HCT116 (cell line): ENCODE measurements at regions not wholly inside any gene's neighbourhood (a gene's known extent, or its start where the extent isn't known, plus 50 kb on each side); places are given as distances from the start of the nearest gene placed in this dataset.

ENCODE experiments used
- ATAC-seq: fragments of 200-7000 bp; cut with Tn5 transposase; 2 replicates; pipeline ENCODE4 v1.9.1; 2020; ENCODE audit warnings: mild to moderate bottlenecking, moderate library complexity
- BruUV-seq: library from RNA; stranded (reverse); fragments of 400-500 nt; replicated peaks from 2 replicates; lab custom pipeline; 2021; lab: Mats Ljungman, UMichigan
- CTCF ChIA-PET: fragments of 300-600 bp; sonication (Branson Sonifier 250); formaldehyde crosslinking; loops from one replicate; lab custom pipeline; 2021; ENCODE audit warnings: antibody characterized with exemption; lab: Charles Lee
- POLR2A ChIA-PET: fragments of 300-600, 350-600 bp; sonication (Branson Sonifier 250); formaldehyde crosslinking; loops from one replicate; lab custom pipeline; 2021; ENCODE audit warnings: antibody characterized with exemption; lab: Charles Lee
- RAD21 ChIA-PET, 2 experiments: fragments of 300-600 bp; sonication (Branson Sonifier 250); formaldehyde crosslinking; loops; one replicate each; lab custom pipeline; 2023; ENCODE audit warnings: low total read pairs in 2 of 2; ENCODE audit not compliant: uncharacterized antibody in 2 of 2, unreplicated experiment in 2 of 2, low non-redundant PET in 1 of 2; lab: Charles Lee
- DNase-seq: peaks from one replicate; pipeline ENCODE4 v3.0.0-alpha.2; 2010; ENCODE audit warnings: low read depth, low spot score
- H2AFZ ChIP-seq: fragments of 200-600 bp; shearing (Covaris generic), sonication (generic); 2 replicates; pipeline ENCODE4 v1.6.1; 2017; ENCODE audit warnings: low read depth, mixed run types, mixed read lengths, antibody characterized with exemption, low read length; ENCODE audit not compliant: poor library complexity, severe bottlenecking
- H3K27ac ChIP-seq: 2 replicates; pipeline ENCODE4 v1.5.1; 2012; ENCODE audit warnings: low read depth, low read length
- H3K27me3 ChIP-seq: fragments of 200-600 bp; sonication (generic); 2 replicates; pipeline ENCODE4 v1.6.1; 2016; ENCODE audit warnings: mixed run types, low read length, mixed read lengths; ENCODE audit not compliant: insufficient read depth
- H3K36me3 ChIP-seq, 2 experiments: fragments of 200-500 bp in 1 of 2; fragments of 200-600 bp in 1 of 2; sonication (Bioruptor generic) in 1 of 2; sonication (generic) in 1 of 2; 2 replicates each; pipeline versions ENCODE4 v1.5.1 to v1.6.1; 2014 to 2016; ENCODE audit warnings: low read length in 2 of 2, inconsistent platforms in 1 of 2, mixed read lengths in 1 of 2, mixed run types in 1 of 2; ENCODE audit not compliant: insufficient read depth in 2 of 2, control insufficient read depth in 1 of 2
- H3K4me1 ChIP-seq, 2 experiments: fragments of 200-600 bp in 1 of 2; sonication (generic) in 1 of 2; 2 replicates each; pipeline versions ENCODE4 v1.5.1 to v1.6.1; 2012 to 2017; ENCODE audit warnings: low read length in 2 of 2, inconsistent platforms in 1 of 2, mild to moderate bottlenecking in 1 of 2, mixed read lengths in 1 of 2, mixed run types in 1 of 2, moderate library complexity in 1 of 2; ENCODE audit not compliant: insufficient read depth in 2 of 2, control insufficient read depth in 1 of 2
- H3K4me2 ChIP-seq: fragments of 200-600 bp; sonication (generic); 2 replicates; pipeline ENCODE4 v1.6.1; 2017; ENCODE audit warnings: mixed run types, low read length, mixed read lengths
- H3K4me3 ChIP-seq, 2 experiments: fragments of 200-600 bp in 1 of 2; sonication (generic) in 1 of 2; replicated peaks in 1 of 2; 2 replicates each; pipeline ENCODE4 v1.5.1; 2011 to 2016; ENCODE audit warnings: low read length in 2 of 2, control low read depth in 1 of 2, low read depth in 1 of 2, mild to moderate bottlenecking in 1 of 2, mixed read lengths in 1 of 2, mixed run types in 1 of 2
- H3K79me2 ChIP-seq: fragments of 200-600 bp; sonication (generic); 2 replicates; pipeline ENCODE4 v1.6.1; 2017; ENCODE audit warnings: mild to moderate bottlenecking, mixed run types, low read length, moderate library complexity, mixed read lengths; ENCODE audit not compliant: insufficient read depth
- H3K9ac ChIP-seq: fragments of 200-600 bp; sonication (generic); 2 replicates; pipeline ENCODE4 v1.6.1; 2016; ENCODE audit warnings: low read length, mixed read lengths
- H3K9me2 ChIP-seq: fragments of 200-600 bp; sonication (generic), shearing (Covaris generic); 2 replicates; pipeline ENCODE4 v1.6.1; 2017; ENCODE audit warnings: mixed run types, mild to moderate bottlenecking, moderate library complexity; ENCODE audit not compliant: insufficient read depth
- H3K9me3 ChIP-seq, 2 experiments: fragments of 200-500 bp in 1 of 2; fragments of 200-600 bp in 1 of 2; sonication (Bioruptor generic) in 1 of 2; sonication (generic) in 1 of 2; 2 replicates each; pipeline ENCODE4 v1.6.1; 2014 to 2017; ENCODE audit warnings: low read length in 2 of 2, mixed read lengths in 2 of 2, inconsistent platforms in 1 of 2, low read depth in 1 of 2, mild to moderate bottlenecking in 1 of 2, mixed run types in 1 of 2, moderate library complexity in 1 of 2; ENCODE audit not compliant: control insufficient read depth in 1 of 2, insufficient read depth in 1 of 2
- H4K20me1 ChIP-seq: fragments of 200-600 bp; sonication (generic), shearing (Covaris generic); 2 replicates; pipeline ENCODE4 v1.6.1; 2017; ENCODE audit warnings: mixed run types, mild to moderate bottlenecking, moderate library complexity; ENCODE audit not compliant: insufficient read depth
- CBX3 ChIP-seq: IDR thresholded peaks from 2 replicates; pipeline ENCODE4 v1.6.1; 2012; ENCODE audit warnings: low read depth
- CEBPB ChIP-seq: IDR thresholded peaks from 2 replicates; pipeline ENCODE4 v1.6.1; 2012; ENCODE audit warnings: low read depth
- EGR1 ChIP-seq: IDR thresholded peaks from 2 replicates; pipeline ENCODE4 v1.6.1; 2012; ENCODE audit warnings: low read depth
- ELF1 ChIP-seq: IDR thresholded peaks from 2 replicates; pipeline ENCODE4 v1.6.1; 2012; ENCODE audit warnings: low read depth, borderline replicate concordance
- EZH2phosphoT487 ChIP-seq: fragments of 200-600 bp; IDR thresholded peaks from 2 replicates; pipeline ENCODE4 v1.6.1; 2018; ENCODE audit warnings: antibody characterized with exemption, borderline replicate concordance
- FOSL1 ChIP-seq: IDR thresholded peaks from 2 replicates; pipeline ENCODE4 v1.6.1; 2012; ENCODE audit warnings: low read depth
- JUND ChIP-seq: IDR thresholded peaks from 2 replicates; pipeline ENCODE4 v1.6.1; 2012
- POLR2A ChIP-seq: IDR thresholded peaks from 2 replicates; pipeline ENCODE4 v1.7.0; 2011; ENCODE audit warnings: borderline replicate concordance; ENCODE audit not compliant: insufficient read depth, insufficient read length; ENCODE audit errors: extremely low read depth
- RAD21 ChIP-seq: IDR thresholded peaks from 2 replicates; pipeline ENCODE4 v1.6.1; 2012; ENCODE audit warnings: low read depth, mild to moderate bottlenecking
- SP1 ChIP-seq: IDR thresholded peaks from 2 replicates; pipeline ENCODE4 v1.6.1; 2012; ENCODE audit warnings: low read depth
- SRF ChIP-seq: IDR thresholded peaks from 2 replicates; pipeline ENCODE4 v1.6.1; 2012; ENCODE audit warnings: low read depth
- TCF7L2 ChIP-seq: IDR thresholded peaks from 2 replicates; pipeline ENCODE4 v1.7.0; 2011; ENCODE audit warnings: borderline replicate concordance, inconsistent platforms; ENCODE audit not compliant: insufficient read depth, insufficient read length; ENCODE audit errors: extremely low read depth
- YY1 ChIP-seq: IDR thresholded peaks from 2 replicates; pipeline ENCODE4 v1.6.1; 2011; ENCODE audit warnings: low read length, low read depth, moderate library complexity, mild to moderate bottlenecking; ENCODE audit not compliant: insufficient replicate concordance; ENCODE audit errors: extremely low read depth
- ZFX ChIP-seq: fragments of 450-650 bp; IDR thresholded peaks from 2 replicates; pipeline ENCODE4 v1.6.1; 2017
- ZNF274 ChIP-seq: fragments of 200-500 bp; sonication (Bioruptor generic); IDR thresholded peaks from 2 replicates; pipeline ENCODE4 v1.6.1; 2014; ENCODE audit warnings: mild to moderate bottlenecking, low read depth, low read length, inconsistent platforms
- intact Hi-C: fragments of 100-400 bp; cut with micrococcal nuclease; formaldehyde crosslinking; loops from 2 replicates; pipeline ENCODE4 v1.10.0; 2022
- TF ChIP-seq, protein P1 (sequence below): IDR thresholded peaks from 2 replicates; pipeline ENCODE4 v1.6.1; 2012; ENCODE audit warnings: low read depth
- TF ChIP-seq, protein P2 (sequence below), 3 experiments: fragments of 200-600 bp in 1 of 3; sonication (generic) in 1 of 3; IDR thresholded peaks in 2 of 3; conservative IDR thresholded peaks in 1 of 3; 2 replicates each; pipeline ENCODE4 v1.5.1; 2012 to 2017; ENCODE audit warnings: low read depth in 2 of 3, low read length in 2 of 3, antibody characterized with exemption in 1 of 3, borderline replicate concordance in 1 of 3, control low read depth in 1 of 3, mild to moderate bottlenecking in 1 of 3, mixed read lengths in 1 of 3, mixed run types in 1 of 3, moderate library complexity in 1 of 3; ENCODE audit not compliant: insufficient read depth in 1 of 3
- TF ChIP-seq, protein P3 (sequence below): IDR thresholded peaks from 2 replicates; pipeline ENCODE4 v1.6.1; 2012

DNA sequence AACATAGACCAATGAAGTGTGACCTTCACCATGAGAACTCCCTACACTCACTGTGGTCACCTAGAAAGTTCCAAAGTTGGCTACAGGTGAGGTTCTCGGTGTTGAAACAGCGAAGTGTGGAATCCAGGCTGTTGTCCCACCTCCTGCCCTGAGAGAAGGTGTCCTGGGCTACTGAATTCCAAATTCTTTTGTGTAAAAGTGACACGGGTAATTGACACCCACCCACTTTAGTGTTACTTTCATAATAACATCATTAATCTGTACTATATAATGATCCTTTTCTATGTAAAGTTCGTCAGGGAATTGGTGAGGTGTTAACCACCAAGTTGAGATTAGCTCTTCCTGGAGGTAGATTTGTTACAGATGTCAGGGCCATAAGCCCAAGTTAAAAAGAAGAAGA, 690.7 kb downstream of the RWDD3 start (continued):
- TF ChIP-seq, protein P1, sequence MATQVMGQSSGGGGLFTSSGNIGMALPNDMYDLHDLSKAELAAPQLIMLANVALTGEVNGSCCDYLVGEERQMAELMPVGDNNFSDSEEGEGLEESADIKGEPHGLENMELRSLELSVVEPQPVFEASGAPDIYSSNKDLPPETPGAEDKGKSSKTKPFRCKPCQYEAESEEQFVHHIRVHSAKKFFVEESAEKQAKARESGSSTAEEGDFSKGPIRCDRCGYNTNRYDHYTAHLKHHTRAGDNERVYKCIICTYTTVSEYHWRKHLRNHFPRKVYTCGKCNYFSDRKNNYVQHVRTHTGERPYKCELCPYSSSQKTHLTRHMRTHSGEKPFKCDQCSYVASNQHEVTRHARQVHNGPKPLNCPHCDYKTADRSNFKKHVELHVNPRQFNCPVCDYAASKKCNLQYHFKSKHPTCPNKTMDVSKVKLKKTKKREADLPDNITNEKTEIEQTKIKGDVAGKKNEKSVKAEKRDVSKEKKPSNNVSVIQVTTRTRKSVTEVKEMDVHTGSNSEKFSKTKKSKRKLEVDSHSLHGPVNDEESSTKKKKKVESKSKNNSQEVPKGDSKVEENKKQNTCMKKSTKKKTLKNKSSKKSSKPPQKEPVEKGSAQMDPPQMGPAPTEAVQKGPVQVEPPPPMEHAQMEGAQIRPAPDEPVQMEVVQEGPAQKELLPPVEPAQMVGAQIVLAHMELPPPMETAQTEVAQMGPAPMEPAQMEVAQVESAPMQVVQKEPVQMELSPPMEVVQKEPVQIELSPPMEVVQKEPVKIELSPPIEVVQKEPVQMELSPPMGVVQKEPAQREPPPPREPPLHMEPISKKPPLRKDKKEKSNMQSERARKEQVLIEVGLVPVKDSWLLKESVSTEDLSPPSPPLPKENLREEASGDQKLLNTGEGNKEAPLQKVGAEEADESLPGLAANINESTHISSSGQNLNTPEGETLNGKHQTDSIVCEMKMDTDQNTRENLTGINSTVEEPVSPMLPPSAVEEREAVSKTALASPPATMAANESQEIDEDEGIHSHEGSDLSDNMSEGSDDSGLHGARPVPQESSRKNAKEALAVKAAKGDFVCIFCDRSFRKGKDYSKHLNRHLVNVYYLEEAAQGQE = no peak
- TF ChIP-seq EGR1 = no peak
- no peak for TF ChIP-seq JUND
- TF ChIP-seq, all 23 proteins: peak for 0

DNA sequence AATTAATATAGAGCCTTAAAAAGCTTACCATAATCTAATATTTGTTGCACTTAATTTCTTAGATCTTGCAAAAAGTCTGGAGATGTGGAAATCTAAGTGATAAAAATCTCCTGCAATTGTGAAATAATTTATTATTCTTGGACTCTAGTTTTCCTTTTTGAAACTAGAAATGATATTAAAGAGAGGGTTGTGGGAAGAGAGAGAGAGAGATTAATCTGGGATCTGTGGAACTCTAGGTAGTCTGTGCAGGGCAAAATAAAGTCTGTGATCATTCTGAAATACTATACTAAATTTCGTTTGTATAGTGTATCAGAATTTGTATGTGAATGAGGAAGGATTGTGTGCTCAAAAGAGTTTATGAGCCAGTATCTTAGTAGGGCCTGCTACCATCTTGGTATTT, 692.3 kb downstream of the RWDD3 start:
- Histone ChIP-seq H3K4me3 (no peak overlapping the region), H3K27ac (no peak overlapping the region), H3K27me3 (no peaks in the 10 kb centered on the region), H4K20me1 (no peaks in the 10 kb centered on the region), H3K36me3 (no peaks in the 10 kb centered on the region), H2AFZ (no peak overlapping the region), H3K9me2 (no peaks in the 10 kb centered on the region), H3K79me2 (no peaks in the 10 kb centered on the region), H3K4me2 (no peak overlapping the region), H3K9me3 (no peaks in the 10 kb centered on the region), H3K4me1 (no peaks in the 10 kb centered on the region), H3K9ac (no peak overlapping the region)
- ATAC-seq (no peak), DNase-seq (no peak)
- ChIA-PET CTCF (no interaction called here), RAD21 (no interaction called here), POLR2A (no interaction called here)
- no TSS peak for BruUV-seq
- no peak for TF ChIP-seq CEBPB
- no peak for TF ChIP-seq ELF1
- TF ChIP-seq, protein P2, sequence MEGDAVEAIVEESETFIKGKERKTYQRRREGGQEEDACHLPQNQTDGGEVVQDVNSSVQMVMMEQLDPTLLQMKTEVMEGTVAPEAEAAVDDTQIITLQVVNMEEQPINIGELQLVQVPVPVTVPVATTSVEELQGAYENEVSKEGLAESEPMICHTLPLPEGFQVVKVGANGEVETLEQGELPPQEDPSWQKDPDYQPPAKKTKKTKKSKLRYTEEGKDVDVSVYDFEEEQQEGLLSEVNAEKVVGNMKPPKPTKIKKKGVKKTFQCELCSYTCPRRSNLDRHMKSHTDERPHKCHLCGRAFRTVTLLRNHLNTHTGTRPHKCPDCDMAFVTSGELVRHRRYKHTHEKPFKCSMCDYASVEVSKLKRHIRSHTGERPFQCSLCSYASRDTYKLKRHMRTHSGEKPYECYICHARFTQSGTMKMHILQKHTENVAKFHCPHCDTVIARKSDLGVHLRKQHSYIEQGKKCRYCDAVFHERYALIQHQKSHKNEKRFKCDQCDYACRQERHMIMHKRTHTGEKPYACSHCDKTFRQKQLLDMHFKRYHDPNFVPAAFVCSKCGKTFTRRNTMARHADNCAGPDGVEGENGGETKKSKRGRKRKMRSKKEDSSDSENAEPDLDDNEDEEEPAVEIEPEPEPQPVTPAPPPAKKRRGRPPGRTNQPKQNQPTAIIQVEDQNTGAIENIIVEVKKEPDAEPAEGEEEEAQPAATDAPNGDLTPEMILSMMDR (IDR thresholded peaks at IDR 0.05 in 2 of 3, conservative IDR thresholded peaks at IDR 0.05 in 1 of 3; ENCODE audit: borderline replicate concordance in 1 of 3, insufficient read depth in 1 of 3, low read depth in 2 of 3, low read length in 2 of 3) = no peak
- TF ChIP-seq, protein P3, sequence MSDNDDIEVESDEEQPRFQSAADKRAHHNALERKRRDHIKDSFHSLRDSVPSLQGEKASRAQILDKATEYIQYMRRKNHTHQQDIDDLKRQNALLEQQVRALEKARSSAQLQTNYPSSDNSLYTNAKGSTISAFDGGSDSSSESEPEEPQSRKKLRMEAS = no peak
- TF ChIP-seq YY1 = no peak
- no peak for TF ChIP-seq ZFX
- no peak for TF ChIP-seq CBX3
- TF ChIP-seq JUND = no peak
- no peak for TF ChIP-seq EZH2phosphoT487
- TF ChIP-seq EGR1 = no peak
- TF ChIP-seq SRF = no peak
- no peak for TF ChIP-seq TCF7L2
- TF ChIP-seq SP1 = no peak
- TF ChIP-seq FOSL1 = no peak
- no peak for TF ChIP-seq POLR2A
- no peak for TF ChIP-seq RAD21
- TF ChIP-seq, protein P1 = no peak
- no peak for TF ChIP-seq ZNF274
- intact Hi-C loops = no loop called here
